ENCODE measurements at regions not wholly inside any gene's neighbourhood (a gene's known extent, or its start where the extent isn't known, plus 50 kb on each side); places are given as distances from the start of the nearest gene placed in this dataset.

DNA sequence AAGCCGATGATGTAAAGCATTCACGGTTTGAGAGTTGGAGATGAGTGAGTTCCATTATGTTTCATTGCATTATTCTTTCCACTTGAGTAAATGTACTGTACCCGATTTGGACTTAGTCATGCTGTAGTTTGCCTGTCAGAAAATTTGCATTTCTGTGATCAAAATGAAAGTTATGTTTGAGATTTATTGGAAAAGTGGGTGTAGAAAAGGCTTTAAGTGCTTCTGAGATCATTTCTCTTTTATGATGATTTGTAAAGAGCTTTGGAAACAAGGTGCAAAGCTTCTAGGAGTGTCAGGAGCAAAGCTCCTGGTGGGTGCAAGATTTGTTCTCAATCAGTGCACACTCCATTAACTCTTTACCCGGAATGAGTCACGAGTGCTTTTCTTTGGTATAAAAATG is 204.1 kb upstream of the POM121L12 start:
- TF ChIP-seq, protein P1, sequence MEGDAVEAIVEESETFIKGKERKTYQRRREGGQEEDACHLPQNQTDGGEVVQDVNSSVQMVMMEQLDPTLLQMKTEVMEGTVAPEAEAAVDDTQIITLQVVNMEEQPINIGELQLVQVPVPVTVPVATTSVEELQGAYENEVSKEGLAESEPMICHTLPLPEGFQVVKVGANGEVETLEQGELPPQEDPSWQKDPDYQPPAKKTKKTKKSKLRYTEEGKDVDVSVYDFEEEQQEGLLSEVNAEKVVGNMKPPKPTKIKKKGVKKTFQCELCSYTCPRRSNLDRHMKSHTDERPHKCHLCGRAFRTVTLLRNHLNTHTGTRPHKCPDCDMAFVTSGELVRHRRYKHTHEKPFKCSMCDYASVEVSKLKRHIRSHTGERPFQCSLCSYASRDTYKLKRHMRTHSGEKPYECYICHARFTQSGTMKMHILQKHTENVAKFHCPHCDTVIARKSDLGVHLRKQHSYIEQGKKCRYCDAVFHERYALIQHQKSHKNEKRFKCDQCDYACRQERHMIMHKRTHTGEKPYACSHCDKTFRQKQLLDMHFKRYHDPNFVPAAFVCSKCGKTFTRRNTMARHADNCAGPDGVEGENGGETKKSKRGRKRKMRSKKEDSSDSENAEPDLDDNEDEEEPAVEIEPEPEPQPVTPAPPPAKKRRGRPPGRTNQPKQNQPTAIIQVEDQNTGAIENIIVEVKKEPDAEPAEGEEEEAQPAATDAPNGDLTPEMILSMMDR (IDR thresholded peaks at IDR 0.05; ENCODE audit: insufficient read depth, low read length): no peak
- H3K4me3 ChIP-seq (ENCODE audit: low read depth, low read length): no peak overlapping the region
- no peak for DNase-seq (ENCODE audit: low read depth)

DNA sequence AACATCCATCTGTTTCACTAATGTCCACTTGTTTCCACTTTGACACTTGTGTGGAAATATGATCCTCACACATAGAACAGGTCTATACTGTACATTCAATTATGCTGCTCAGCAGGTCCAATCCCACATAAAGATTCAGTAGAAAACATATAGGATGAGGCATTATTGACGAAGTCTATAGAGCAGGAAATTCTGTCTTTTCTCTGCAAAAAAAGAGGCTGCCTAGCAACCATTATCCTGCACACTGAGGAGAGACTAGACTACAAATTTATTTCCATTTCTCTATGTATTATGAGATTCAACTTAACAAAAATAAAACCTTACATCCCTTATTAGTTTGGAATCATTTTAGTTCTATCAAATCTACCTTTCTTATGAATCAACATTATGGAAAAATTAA is 204.6 kb upstream of the POM121L12 start:
- TF ChIP-seq, protein P1 (IDR thresholded peaks at IDR 0.05; ENCODE audit: insufficient read depth, low read length): no peak
- no peak for DNase-seq (ENCODE audit: low read depth)
- no peak overlapping the region for H3K4me3 ChIP-seq (ENCODE audit: low read depth, low read length)

DNA sequence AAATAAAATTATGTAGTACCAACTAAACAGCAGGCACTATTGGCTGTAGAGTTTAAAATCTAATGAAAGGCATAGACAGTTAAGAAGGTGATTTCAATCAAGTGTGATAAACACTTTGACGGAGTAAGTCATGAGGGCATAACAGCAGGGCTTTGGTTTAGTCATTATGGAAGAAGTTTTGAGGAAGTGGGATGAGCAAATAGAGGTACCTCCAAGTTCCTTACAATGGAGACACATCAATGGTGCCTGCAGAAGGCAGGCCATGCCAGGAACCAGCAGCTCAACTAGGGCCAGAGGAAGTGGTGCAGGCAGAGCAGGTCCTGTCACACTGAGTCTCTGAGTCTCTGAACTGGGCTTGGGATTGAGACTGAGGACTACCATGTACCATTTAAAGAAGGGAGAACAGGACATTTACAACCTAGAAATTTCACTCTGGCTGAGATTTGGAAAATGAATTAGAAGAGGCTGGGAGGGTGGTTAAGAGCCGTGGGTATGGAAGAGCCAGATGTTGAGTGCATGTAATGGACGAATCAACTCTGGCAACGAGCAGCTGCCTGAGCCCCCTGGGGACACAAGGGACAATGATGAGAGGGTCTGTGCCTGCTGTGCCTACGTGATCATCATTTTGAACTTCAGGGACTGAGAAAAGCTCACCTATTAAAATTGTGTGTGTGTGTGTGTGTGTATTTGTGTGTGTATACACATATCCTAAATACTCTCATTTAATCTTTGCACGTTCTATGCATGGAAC is 208.7 kb upstream of the POM121L12 start:
- H3K4me3 ChIP-seq (ENCODE audit: low read depth, low read length): no peak overlapping the region
- no peak for DNase-seq (ENCODE audit: low read depth)

DNA sequence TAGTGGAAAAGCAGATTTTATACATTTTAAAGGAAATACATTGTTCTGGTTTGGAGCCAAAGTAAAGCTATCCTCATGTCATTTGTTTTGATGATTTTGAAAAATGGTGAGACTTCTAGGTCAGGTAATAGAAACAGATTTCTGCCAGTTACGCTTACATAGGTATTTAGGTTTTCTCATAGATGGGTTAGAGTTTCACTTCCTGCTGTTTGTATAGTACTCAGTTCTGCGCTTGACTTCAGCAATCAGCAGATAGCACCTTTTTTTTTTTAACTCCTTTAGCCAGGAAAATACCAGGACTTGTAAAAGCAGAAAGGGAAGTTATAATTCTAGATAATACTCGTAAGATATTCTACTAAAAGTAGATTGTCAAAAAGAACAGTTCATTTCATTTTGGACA is 209.8 kb upstream of the POM121L12 start:
- no peak overlapping the region for H3K4me3 ChIP-seq (ENCODE audit: low read depth, low read length)
- TF ChIP-seq, protein P1 (IDR thresholded peaks at IDR 0.05; ENCODE audit: insufficient read depth, low read length): no peak
- DNase-seq (ENCODE audit: low read depth): no peak

More for the DNA sequence above, 208.7 kb upstream of the POM121L12 start:
- TF ChIP-seq, protein P1 (IDR thresholded peaks at IDR 0.05; ENCODE audit: insufficient read depth, low read length): no peak

DNA sequence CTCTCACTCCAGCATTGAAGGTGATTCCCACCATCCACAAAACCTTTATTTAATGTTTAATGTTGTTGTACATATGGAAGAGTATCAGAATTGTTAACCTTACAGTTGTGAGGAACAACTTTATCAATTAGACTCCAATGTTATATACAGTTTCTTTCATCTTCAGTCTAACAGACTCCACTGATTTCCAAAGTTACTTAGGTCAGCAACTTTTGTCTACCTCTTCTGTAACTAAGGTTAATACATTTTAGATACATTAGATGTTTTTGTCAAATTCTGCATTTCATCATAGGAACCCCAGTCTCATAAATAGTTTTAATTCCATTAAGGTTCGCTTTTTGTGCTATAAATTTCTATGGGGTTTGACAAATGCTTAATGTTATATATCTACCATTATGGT is 223.9 kb upstream of the POM121L12 start:
- TF ChIP-seq, protein P1 (IDR thresholded peaks at IDR 0.05; ENCODE audit: insufficient read depth, low read length): no peak
- H3K4me3 ChIP-seq (ENCODE audit: low read depth, low read length): no peak overlapping the region
- no peak for DNase-seq (ENCODE audit: low read depth)

DNA sequence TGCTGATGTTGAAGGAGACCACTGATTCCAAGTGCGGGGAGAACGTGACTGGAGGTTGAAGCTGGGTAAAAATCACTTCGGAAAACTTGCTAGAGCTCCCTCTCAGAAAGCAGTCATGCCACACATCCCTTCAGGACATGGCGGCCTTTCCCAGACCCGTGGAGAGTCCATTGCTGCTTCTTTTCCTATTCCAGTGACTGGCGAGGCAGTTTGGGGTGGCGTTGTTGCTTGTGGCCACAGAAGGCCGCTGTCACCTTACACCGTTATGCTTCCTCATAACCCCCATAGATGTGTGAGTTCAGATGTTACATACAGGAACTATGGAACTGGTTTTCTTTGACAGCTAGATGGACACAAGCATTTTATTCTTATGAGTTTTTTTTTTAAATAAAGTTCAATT is 235.6 kb upstream of the POM121L12 start:
- no peak overlapping the region for H3K4me3 ChIP-seq (ENCODE audit: low read depth, low read length)
- TF ChIP-seq, protein P1 (IDR thresholded peaks at IDR 0.05; ENCODE audit: insufficient read depth, low read length): no peak
- DNase-seq (ENCODE audit: low read depth): no peak

DNA sequence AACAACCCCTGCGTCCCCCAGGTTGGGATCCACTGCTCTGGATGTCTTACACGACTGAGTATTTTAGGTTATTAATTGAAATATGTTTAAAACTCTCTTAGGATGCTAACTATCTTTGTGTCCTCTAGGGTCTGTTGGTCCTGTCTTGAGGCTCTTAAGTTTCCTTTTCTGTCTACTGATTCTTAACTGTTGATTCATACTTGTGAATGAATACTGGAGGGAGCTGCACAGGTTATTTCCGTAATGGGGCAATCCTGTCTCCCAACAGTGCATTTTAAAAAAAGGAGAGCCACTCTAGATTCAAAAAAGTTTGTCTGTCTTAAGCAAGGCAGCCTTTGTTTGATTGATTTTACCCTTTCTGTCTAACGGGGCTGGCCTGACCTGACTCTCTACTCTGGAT is 237.6 kb upstream of the POM121L12 start:
- H3K4me3 ChIP-seq (ENCODE audit: low read depth, low read length): no peak overlapping the region
- no peak for DNase-seq (ENCODE audit: low read depth)
- TF ChIP-seq, protein P1 (IDR thresholded peaks at IDR 0.05; ENCODE audit: insufficient read depth, low read length): no peak

Data from fibroblast of the aortic adventitia (primary cell).